ENCODE measurements at regions not wholly inside any gene's neighbourhood (a gene's known extent, or its start where the extent isn't known, plus 50 kb on each side); places are given as distances from the start of the nearest gene placed in this dataset.

DNA sequence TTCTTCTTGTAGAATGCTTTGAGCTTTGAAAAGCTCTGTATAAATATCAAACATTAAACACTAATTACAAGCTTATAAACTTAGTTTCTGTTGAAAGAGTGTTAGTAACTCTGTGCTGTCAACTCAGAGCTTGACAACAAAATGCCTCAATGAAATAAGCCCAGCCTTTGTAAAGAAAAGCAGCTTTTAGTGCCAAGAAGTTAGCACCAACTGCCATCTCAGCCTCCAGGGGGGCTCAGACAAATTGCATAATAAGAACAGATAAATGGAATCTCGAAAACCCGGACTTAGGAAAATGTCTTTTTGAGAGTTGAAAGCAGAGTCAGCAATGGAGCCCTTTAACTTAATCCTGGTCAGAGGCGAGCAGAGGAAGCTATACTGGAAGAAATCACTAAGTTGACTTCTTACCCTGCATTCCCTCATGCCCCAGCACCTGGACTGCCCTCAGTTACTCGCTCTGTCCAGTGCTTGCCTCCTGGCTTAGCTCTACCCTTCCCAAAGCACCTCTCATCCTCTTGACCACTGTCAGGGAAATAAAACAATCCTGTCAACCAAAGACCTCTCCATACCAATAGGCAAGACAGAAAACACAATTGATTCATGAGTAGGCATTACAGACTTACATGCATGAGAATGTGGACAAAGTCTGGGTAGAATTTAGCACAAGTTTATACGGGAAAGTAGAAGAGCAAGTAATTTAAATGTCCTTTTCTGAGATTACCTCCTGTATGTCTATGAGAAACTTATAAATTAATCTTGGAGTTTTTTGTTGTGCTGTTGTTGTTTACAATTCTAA, 352.7 kb downstream of the ZNF608 start:
- Histone ChIP-seq H3K27me3 (ENCODE audit: control insufficient read depth in 4 of 4, insufficient read depth in 4 of 4, low read length in 3 of 4) (no peaks in the 10 kb centered on the region), H3K9ac (ENCODE audit: low read depth in 1 of 2, low read length in 2 of 2) (no peak overlapping the region), H3K9me3 (ENCODE audit: control insufficient read depth in 4 of 4, low read length in 3 of 4) (peaks cover 0 to 8% (median 0%) of the 10 kb centered on the region in 4 donors), H3K4me3 (ENCODE audit: low read depth in 1 of 3, low read length in 3 of 3) (no peak overlapping the region), H3K4me1 (ENCODE audit: control insufficient read depth in 4 of 4, insufficient read depth in 4 of 4, low read length in 3 of 4) (no peaks in the 10 kb centered on the region), H3K27ac (ENCODE audit: low read depth in 1 of 2, low read length in 2 of 2) (no peak overlapping the region), H3K36me3 (ENCODE audit: control insufficient read depth in 4 of 4, insufficient read depth in 3 of 4, low read depth in 1 of 4, low read length in 3 of 4) (peaks cover 0 to 2% (median 0%) of the 10 kb centered on the region in 4 donors)
- TF ChIP-seq RXRA (IDR thresholded peaks at IDR 0.05) (no peak), TAF1 (conservative IDR thresholded peaks at IDR 0.05) (no peak), RAD21 (IDR thresholded peaks at IDR 0.05) (no peak), NR2F2 (IDR thresholded peaks at IDR 0.05) (no peak), REST (IDR thresholded peaks at IDR 0.05) (no peak), FOXA1 (IDR thresholded peaks at IDR 0.05) (no peak), YY1 (IDR thresholded peaks at IDR 0.05) (no peak), JUND (IDR thresholded peaks at IDR 0.05) (no peak), GABPA (IDR thresholded peaks at IDR 0.05 in 1 of 2, conservative IDR thresholded peaks at IDR 0.05 in 1 of 2) (no peak), ZBTB33 (IDR thresholded peaks at IDR 0.05) (no peak)
- no peak for DNase-seq (ENCODE audit: low spot score)
- 89% methylated on average over 5 of the region's 5 CpGs for WGBS

GRCh38 chr5:124383693-124384092, 362.7 kb downstream of the ZNF608 start:
- Histone ChIP-seq H3K27me3 (ENCODE audit: control insufficient read depth in 4 of 4, insufficient read depth in 4 of 4, low read length in 3 of 4) (no peaks in the 10 kb centered on the region), H3K9me3 (ENCODE audit: control insufficient read depth in 4 of 4, low read length in 3 of 4) (peaks cover 0 to 6% (median 3%) of the 10 kb centered on the region in 4 donors), H3K4me3 (ENCODE audit: low read depth in 1 of 3, low read length in 3 of 3) (no peak overlapping the region), H3K36me3 (ENCODE audit: control insufficient read depth in 4 of 4, insufficient read depth in 3 of 4, low read depth in 1 of 4, low read length in 3 of 4) (no peaks in the 10 kb centered on the region), H3K4me1 (ENCODE audit: control insufficient read depth in 4 of 4, insufficient read depth in 4 of 4, low read length in 3 of 4) (no peaks in the 10 kb centered on the region), H3K27ac (ENCODE audit: low read depth in 1 of 2, low read length in 2 of 2) (no peak overlapping the region), H3K9ac (ENCODE audit: low read depth in 1 of 2, low read length in 2 of 2) (no peak overlapping the region)
- DNase-seq (ENCODE audit: low spot score): no peak
- TF ChIP-seq HNF4A (conservative IDR thresholded peaks at IDR 0.05): no peak
- no peak for TF ChIP-seq NR2F2 (IDR thresholded peaks at IDR 0.05)
- TF ChIP-seq, protein P1, sequence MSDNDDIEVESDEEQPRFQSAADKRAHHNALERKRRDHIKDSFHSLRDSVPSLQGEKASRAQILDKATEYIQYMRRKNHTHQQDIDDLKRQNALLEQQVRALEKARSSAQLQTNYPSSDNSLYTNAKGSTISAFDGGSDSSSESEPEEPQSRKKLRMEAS (IDR thresholded peaks at IDR 0.05): no peak
- no peak for TF ChIP-seq HNF4G (IDR thresholded peaks at IDR 0.05)
- no peak for TF ChIP-seq JUND (IDR thresholded peaks at IDR 0.05)
- no peak for TF ChIP-seq RAD21 (IDR thresholded peaks at IDR 0.05)
- TF ChIP-seq YY1 (IDR thresholded peaks at IDR 0.05): no peak
- TF ChIP-seq ATF3 (IDR thresholded peaks at IDR 0.05): no peak
- TF ChIP-seq FOXA2 (IDR thresholded peaks at IDR 0.05): no peak
- TF ChIP-seq CTCF (IDR thresholded peaks at IDR 0.05; ENCODE audit: low read depth, low read length, missing input control): no peak
- no peak for TF ChIP-seq EGR1 (IDR thresholded peaks at IDR 0.05; ENCODE audit: low read depth in 2 of 2)
- no peak for TF ChIP-seq RXRA (IDR thresholded peaks at IDR 0.05)
- no peak for TF ChIP-seq GABPA (IDR thresholded peaks at IDR 0.05 in 1 of 2, conservative IDR thresholded peaks at IDR 0.05 in 1 of 2)
